AG04449 (cell line): ENCODE measurements at regions not wholly inside any gene's neighbourhood (a gene's known extent, or its start where the extent isn't known, plus 50 kb on each side); places are given as distances from the start of the nearest gene placed in this dataset.

Source experiments
- CTCF ChIA-PET: fragments of 350-600 bp; formaldehyde crosslinking; extraction: SDS; loops from one replicate; lab custom pipeline; 2021; ENCODE audit warnings: antibody characterized with exemption; lab: Yijun Ruan, JAX
- POLR2A ChIA-PET: fragments of 400-600, 350-600 bp; formaldehyde crosslinking; extraction: SDS; loops from one replicate; lab custom pipeline; 2020; ENCODE audit warnings: antibody characterized with exemption, inconsistent platforms; lab: Yijun Ruan, JAX
- DNase-seq: peaks from one replicate; pipeline ENCODE4 v3.0.0-alpha.2; 2010; ENCODE audit warnings: low read depth, low spot score
- H3K4me3 ChIP-seq: 2 replicates; pipeline ENCODE4 v1.5.1; 2011; ENCODE audit warnings: low read depth, mild to moderate bottlenecking, control low read depth, low read length
- TF ChIP-seq, protein P1 (sequence below): IDR thresholded peaks from one replicate; pipeline ENCODE4 v1.5.1; 2011; ENCODE audit warnings: mild to moderate bottlenecking, moderate library complexity, low read length, control low read depth, inconsistent platforms; ENCODE audit not compliant: insufficient read depth; ENCODE audit errors: missing control alignments

DNA sequence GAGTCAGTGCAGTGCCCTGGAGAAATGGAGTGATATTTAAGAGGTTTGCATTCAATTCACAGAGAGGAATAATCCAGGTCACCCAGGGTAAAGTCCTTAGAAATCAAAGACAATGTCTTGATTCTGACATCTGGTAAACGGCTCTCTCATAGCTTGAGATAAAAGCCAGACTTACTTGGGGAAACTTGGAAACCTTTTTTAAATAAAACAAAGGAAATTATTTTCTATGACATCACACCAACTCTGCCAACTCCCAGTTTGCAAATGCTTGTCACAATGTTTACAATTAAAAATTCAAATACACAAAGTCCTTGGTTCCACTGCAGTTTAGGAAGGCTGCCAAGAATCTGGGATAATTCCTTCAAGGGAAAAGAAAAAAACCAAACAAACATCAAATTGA is 255.1 kb upstream of the NREP start:
- TF ChIP-seq, protein P1, sequence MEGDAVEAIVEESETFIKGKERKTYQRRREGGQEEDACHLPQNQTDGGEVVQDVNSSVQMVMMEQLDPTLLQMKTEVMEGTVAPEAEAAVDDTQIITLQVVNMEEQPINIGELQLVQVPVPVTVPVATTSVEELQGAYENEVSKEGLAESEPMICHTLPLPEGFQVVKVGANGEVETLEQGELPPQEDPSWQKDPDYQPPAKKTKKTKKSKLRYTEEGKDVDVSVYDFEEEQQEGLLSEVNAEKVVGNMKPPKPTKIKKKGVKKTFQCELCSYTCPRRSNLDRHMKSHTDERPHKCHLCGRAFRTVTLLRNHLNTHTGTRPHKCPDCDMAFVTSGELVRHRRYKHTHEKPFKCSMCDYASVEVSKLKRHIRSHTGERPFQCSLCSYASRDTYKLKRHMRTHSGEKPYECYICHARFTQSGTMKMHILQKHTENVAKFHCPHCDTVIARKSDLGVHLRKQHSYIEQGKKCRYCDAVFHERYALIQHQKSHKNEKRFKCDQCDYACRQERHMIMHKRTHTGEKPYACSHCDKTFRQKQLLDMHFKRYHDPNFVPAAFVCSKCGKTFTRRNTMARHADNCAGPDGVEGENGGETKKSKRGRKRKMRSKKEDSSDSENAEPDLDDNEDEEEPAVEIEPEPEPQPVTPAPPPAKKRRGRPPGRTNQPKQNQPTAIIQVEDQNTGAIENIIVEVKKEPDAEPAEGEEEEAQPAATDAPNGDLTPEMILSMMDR, result no peak
- DNase-seq, result no peak
- H3K4me3 ChIP-seq, result no peak overlapping the region
- ChIA-PET CTCF (interaction anchor here (1.6 kb wide), 1 partner anchor 481 kb away, joined by 4 read pairs; no protein-coding TSS in a partner anchor), POLR2A (no interaction called here)

DNA sequence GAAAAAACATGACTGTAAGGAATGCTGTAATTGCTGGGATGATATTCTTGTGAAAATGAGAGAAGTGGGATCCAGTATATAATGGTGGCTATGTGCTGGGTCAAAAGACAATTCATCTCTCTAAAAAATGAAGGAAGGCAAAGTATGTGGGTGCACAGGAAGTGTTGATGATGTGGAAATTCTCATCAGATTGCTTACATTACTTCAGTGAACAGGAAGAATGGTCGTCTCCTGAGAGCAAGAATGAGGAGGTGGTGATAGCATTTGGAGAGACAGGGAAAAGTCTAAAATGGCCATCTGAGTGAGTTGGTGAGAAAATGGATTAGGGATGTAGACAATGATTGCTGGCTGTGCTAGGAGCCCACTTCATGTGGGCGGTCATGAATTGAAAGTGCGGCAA is 253.5 kb upstream of the NREP start:
- no peak overlapping the region for H3K4me3 ChIP-seq
- no peak for DNase-seq
- ChIA-PET POLR2A (no interaction called here), CTCF (no interaction called here)
- TF ChIP-seq, protein P1, result no peak

DNA sequence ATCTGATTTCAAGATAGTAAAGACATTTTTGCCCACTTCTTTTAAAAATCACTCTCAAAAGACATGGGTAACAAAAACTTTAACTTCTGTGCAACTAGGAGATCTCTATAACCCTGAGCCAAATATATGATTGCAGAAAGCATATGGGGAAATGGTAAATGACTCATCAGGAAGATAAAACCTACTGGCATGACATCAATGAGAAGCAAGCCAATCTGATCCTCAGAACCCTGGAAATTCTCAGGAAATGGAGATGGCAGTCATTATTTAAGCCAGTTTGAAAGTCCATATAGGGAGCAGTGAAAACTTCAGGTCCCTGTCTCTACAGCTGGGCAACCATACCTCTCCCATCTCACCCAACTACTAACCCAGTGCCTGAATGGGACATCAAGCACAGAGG is 249.7 kb upstream of the NREP start:
- no peak for DNase-seq
- CTCF ChIA-PET, result no interaction called here
- H3K4me3 ChIP-seq, result no peak overlapping the region
- TF ChIP-seq, protein P1, result no peak
- POLR2A ChIA-PET, result no interaction called here

DNA sequence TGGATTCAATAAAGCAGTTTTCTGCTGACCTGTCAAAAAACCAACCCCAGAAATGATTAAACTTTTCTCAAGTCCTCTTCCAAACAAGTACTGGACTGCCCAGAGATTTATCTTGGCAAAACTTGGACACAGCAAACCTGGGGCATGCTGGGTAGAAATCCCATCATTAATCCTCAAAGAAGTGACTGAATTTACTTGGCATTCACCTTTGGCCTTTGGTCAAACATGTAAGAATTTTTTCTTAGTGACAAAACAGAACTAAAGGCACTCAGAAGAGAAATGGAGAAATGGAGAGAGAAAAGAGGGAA is 248.6 kb upstream of the NREP start:
- no peak for DNase-seq
- TF ChIP-seq, protein P1, result no peak
- H3K4me3 ChIP-seq, result no peak overlapping the region
- ChIA-PET CTCF (no interaction called here), POLR2A (interaction anchor here (1.0 kb wide), 2 partner anchors 76 to 248 kb away, joined by 3 to 4 read pairs; no protein-coding TSS in a partner anchor)

DNA sequence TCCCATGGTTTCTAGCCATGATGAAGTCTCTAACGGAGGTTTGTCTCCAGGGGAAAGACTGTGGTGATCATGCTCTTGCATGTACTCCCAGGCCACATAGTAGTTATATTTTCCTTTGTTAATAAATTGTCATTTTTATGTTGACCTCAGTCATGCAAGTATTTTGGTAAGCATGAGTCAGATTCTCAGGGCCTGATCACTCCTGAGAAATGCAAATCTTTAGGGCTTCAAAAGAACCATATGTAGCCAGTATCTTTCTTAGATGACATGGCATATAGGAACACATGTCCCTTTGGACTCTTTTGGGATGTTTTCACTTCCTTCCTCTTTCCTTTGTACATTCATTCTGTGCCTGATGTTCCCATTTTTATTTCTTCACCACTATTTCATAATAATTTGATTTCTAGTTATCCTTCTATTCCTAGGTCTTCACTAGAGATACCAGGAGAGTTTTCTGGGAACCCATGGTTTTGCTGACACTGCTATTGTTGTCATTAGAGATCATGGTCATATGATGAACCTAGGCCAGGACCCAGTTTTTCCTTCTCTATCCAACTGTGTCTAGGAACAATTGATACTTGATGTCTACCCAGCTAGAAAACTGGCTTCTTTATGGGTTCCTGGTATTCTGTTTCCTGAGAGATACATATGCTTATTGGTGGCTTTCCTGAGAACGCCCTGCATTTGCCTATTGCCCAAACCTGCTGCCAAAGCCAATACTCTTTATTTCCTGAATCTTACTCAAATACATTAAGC is 248.1 kb upstream of the NREP start:
- TF ChIP-seq, protein P1, result no peak
- H3K4me3 ChIP-seq, result no peak overlapping the region
- ChIA-PET POLR2A (interaction anchor here (0.5 to 1.0 kb wide), 3 partner anchors 10 to 247 kb away, joined by 3 to 4 read pairs (median 4); no protein-coding TSS in a partner anchor), CTCF (interaction anchor here (2.0 kb wide), 1 partner anchor 455 kb away, joined by 5 read pairs; no protein-coding TSS in a partner anchor)
- no peak for DNase-seq

DNA sequence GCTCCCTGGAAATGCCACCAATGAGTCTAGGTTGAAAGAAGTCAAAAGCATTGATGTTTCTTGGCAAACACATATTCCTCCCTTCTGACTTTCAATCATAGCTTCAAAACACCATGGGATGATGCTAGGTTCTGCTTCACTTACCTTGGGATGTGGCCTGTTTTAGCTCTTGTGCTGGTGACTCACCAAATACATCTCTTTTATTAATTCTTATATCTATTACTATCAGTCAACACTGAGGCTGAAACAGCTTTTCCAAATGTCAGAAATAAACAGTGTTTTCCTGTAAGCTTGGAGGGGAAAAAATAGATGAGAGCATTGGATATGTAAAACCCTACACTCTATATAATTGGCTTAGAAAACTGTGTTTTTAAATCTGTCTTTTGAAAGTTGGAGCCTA is 245.4 kb upstream of the NREP start:
- DNase-seq, result no peak
- CTCF ChIA-PET, result interaction anchor here (0.6 to 1.7 kb wide), 4 partner anchors 21 to 755 kb away, joined by 3 to 6 read pairs (median 3); no protein-coding TSS in a partner anchor

More for the DNA sequence above, 245.4 kb upstream of the NREP start:
- POLR2A ChIA-PET, result no interaction called here
- H3K4me3 ChIP-seq, result no peak overlapping the region
- TF ChIP-seq, protein P1, result no peak
